IMR-90 (cell line): ENCODE measurements at regions not wholly inside any gene's neighbourhood (a gene's known extent, or its start where the extent isn't known, plus 50 kb on each side); places are given as distances from the start of the nearest gene placed in this dataset.

Experiments used
- CEBPB ChIP-seq: IDR thresholded peaks from 2 replicates; pipeline ENCODE4 v1.6.1; 2012; ENCODE audit warnings: low read depth, low read length, improper control_type of control experiment
- FOS ChIP-seq: fragments of 150-350 bp; IDR thresholded peaks from 2 replicates; pipeline ENCODE4 v1.6.1; 2016; ENCODE audit warnings: low read depth, low read length
- MAFK ChIP-seq: IDR thresholded peaks from 2 replicates; pipeline ENCODE4 v1.6.1; 2012; ENCODE audit warnings: low read depth, low read length, improper control_type of control experiment
- MXI1 ChIP-seq: IDR thresholded peaks from 2 replicates; pipeline ENCODE4 v1.6.1; 2012; ENCODE audit warnings: low read depth, mild to moderate bottlenecking, low read length, moderate library complexity, borderline replicate concordance
- NFE2L2 ChIP-seq: fragments of 150-350 bp; IDR thresholded peaks from 2 replicates; pipeline ENCODE4 v1.6.1; 2016; ENCODE audit warnings: low read depth, mild to moderate bottlenecking, low read length
- POLR2A ChIP-seq: IDR thresholded peaks from 2 replicates; pipeline ENCODE4 v1.6.1; 2012; ENCODE audit warnings: mild to moderate bottlenecking, low read depth, low read length
- RAD21 ChIP-seq: IDR thresholded peaks from 2 replicates; pipeline ENCODE4 v1.6.1; 2012; ENCODE audit warnings: low read length, improper control_type of control experiment
- RCOR1 ChIP-seq: IDR thresholded peaks from 2 replicates; pipeline ENCODE4 v1.6.1; 2012; ENCODE audit warnings: mild to moderate bottlenecking, low read length, improper control_type of control experiment; ENCODE audit not compliant: insufficient replicate concordance
- RFX5 ChIP-seq: IDR thresholded peaks from 2 replicates; pipeline ENCODE4 v1.8.0; 2012; ENCODE audit warnings: low read depth, mild to moderate bottlenecking, low read length, moderate library complexity
- SMC3 ChIP-seq: fragments of 150-350 bp; IDR thresholded peaks from 2 replicates; pipeline ENCODE4 v1.6.1; 2016; ENCODE audit warnings: low read depth, mild to moderate bottlenecking, antibody characterized with exemption, low read length, moderate library complexity
- TF ChIP-seq, protein P1 (sequence below): fragments of 150-350 bp; IDR thresholded peaks from 2 replicates; pipeline ENCODE4 v1.6.1; 2017; ENCODE audit warnings: mild to moderate bottlenecking, antibody characterized with exemption, low read length, low read depth
- TF ChIP-seq, protein P2 (sequence below): conservative IDR thresholded peaks from 2 replicates; pipeline ENCODE4 v1.5.1; 2012; ENCODE audit warnings: mild to moderate bottlenecking, low read depth, low read length, improper control_type of control experiment

DNA sequence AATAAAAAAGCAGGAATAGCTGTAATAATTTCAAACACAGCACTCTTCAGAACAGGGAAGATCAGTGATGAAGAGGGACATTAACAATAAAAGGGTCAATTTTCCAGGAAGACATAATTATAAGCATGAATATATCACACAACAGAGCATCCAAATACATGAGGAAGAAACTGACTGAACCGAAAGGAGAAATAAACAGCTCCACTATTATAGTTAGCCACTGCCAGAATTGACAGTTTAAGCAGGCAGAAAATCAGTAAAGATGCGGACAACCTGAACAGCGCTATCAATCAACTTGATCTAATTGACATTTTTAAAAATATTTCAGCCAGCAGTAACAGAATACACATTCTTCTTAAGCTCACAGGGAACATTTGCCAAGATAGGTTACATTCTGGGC is 89.1 kb downstream of the MED10 start:
- TF ChIP-seq, protein P1, sequence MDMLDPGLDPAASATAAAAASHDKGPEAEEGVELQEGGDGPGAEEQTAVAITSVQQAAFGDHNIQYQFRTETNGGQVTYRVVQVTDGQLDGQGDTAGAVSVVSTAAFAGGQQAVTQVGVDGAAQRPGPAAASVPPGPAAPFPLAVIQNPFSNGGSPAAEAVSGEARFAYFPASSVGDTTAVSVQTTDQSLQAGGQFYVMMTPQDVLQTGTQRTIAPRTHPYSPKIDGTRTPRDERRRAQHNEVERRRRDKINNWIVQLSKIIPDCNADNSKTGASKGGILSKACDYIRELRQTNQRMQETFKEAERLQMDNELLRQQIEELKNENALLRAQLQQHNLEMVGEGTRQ = no peak
- TF ChIP-seq, protein P2, sequence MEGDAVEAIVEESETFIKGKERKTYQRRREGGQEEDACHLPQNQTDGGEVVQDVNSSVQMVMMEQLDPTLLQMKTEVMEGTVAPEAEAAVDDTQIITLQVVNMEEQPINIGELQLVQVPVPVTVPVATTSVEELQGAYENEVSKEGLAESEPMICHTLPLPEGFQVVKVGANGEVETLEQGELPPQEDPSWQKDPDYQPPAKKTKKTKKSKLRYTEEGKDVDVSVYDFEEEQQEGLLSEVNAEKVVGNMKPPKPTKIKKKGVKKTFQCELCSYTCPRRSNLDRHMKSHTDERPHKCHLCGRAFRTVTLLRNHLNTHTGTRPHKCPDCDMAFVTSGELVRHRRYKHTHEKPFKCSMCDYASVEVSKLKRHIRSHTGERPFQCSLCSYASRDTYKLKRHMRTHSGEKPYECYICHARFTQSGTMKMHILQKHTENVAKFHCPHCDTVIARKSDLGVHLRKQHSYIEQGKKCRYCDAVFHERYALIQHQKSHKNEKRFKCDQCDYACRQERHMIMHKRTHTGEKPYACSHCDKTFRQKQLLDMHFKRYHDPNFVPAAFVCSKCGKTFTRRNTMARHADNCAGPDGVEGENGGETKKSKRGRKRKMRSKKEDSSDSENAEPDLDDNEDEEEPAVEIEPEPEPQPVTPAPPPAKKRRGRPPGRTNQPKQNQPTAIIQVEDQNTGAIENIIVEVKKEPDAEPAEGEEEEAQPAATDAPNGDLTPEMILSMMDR = no peak
- TF ChIP-seq CEBPB (no peak), POLR2A (no peak), MXI1 (no peak), MAFK (no peak), FOS (no peak), RFX5 (no peak), NFE2L2 (no peak), RAD21 (no peak), RCOR1 (no peak), SMC3 (no peak)
